ENCODE measurements at regions not wholly inside any gene's neighbourhood (a gene's known extent, or its start where the extent isn't known, plus 50 kb on each side); places are given as distances from the start of the nearest gene placed in this dataset.

DNA sequence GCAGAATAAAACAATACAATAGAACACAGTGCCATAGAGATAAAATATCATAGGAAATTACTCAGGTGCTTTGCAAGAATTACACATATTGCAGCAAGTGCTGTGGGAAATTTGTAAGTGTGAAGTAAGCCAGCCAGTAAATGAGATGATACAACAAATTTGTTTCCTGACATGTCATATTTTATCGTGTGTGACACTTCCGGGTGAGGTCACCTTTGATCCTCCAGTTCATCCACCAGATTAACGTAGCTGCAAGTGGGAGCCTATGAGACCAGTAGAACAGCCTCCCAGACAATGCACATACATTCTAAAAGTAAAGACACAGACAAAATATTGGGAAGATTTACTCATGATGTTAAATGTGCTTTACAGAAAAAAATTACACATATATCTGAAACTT lies 72.2 kb downstream of the PRDM9 start:
- DNase-seq (ENCODE audit: low spot score in 2 of 2) = no peak
- no peak overlapping the region for H3K4me3 Mint-ChIP-seq
- H3K9me3 Mint-ChIP-seq = no peaks in the 10 kb centered on the region
- no peaks in the 10 kb centered on the region for H3K27me3 Mint-ChIP-seq
- H3K27ac Mint-ChIP-seq = no peak overlapping the region
- no peaks in the 10 kb centered on the region for H3K36me3 Mint-ChIP-seq
- no peaks in the 10 kb centered on the region for H3K4me1 Mint-ChIP-seq
- no peak for ATAC-seq (ENCODE audit: low read depth)

DNA sequence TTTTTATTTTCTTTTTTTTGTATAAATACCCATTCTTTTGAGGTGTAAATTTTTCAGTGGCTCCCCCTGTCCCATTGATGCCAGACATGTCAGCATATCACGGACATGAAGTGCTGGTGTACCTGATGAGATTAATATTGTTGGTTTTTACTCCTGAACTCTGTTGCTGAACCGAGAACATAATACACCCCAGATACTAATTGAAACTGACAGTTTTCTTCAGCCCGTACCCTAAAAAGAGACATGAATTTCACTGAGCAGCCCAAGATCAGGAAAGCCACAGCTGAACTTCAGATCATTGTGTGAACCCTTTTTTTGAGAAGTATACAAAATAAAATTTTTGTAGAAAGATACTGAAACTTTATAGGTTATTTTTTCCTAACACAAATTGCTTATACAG lies 75.7 kb downstream of the PRDM9 start:
- no peaks in the 10 kb centered on the region for H3K36me3 Mint-ChIP-seq
- H3K4me3 Mint-ChIP-seq = no peak overlapping the region
- no peak overlapping the region for H3K27ac Mint-ChIP-seq
- H3K4me1 Mint-ChIP-seq = no peaks in the 10 kb centered on the region
- no peak for ATAC-seq (ENCODE audit: low read depth)
- DNase-seq (ENCODE audit: low spot score in 2 of 2) = no peak
- no peaks in the 10 kb centered on the region for H3K27me3 Mint-ChIP-seq
- H3K9me3 Mint-ChIP-seq = no peaks in the 10 kb centered on the region

DNA sequence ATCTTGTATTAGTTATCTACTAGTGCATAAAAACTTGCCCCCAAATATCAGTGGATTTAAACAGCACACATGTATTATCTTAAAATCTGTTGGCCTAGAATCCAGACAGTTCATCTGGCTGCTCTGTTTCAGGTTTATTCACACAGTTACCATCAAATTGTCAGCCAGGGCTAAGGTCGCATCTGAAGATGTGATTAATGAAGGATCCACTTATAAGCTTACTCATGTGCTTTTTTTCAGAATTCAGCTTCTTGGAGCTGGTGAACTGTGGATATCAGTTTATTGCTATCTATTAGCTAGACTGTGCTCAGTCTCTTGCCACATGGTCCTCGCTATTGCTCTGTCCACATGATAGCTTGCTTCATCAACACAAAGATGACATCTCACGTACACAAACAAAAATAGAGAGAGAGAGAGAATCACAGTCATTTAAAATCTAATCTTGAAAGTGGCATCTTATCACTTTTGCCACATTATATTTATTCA lies 81.5 kb downstream of the PRDM9 start:
- no peak for ATAC-seq (ENCODE audit: low read depth)
- no peak overlapping the region for H3K4me3 Mint-ChIP-seq
- no peak overlapping the region for H3K27ac Mint-ChIP-seq
- H3K9me3 Mint-ChIP-seq = peaks cover 3% of the 10 kb centered on the region
- H3K27me3 Mint-ChIP-seq = no peaks in the 10 kb centered on the region
- no peak for DNase-seq (ENCODE audit: low spot score in 2 of 2)
- no peaks in the 10 kb centered on the region for H3K36me3 Mint-ChIP-seq
- H3K4me1 Mint-ChIP-seq = no peaks in the 10 kb centered on the region

DNA sequence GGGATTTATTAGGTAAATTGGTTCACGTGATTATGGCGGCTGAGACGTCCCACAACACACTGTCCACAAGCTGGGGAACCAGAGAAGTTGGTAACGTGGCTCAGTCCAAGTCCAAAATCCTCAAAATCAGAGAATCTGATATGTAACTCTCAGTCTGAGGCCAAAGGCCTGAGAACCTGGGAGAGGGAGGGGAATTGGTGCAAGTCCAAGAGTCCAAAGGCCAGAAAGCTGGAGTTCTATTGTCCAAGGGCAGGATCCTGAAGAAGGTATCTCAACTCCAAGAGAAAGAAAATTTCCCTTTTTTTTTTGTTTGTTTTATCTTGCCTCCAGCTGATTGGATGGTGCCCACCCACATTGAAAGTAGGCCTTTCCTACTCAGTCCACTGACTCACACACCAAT lies 83.8 kb downstream of the PRDM9 start:
- H3K4me1 Mint-ChIP-seq = no peaks in the 10 kb centered on the region
- H3K27me3 Mint-ChIP-seq = no peaks in the 10 kb centered on the region
- H3K36me3 Mint-ChIP-seq = no peaks in the 10 kb centered on the region

DNA sequence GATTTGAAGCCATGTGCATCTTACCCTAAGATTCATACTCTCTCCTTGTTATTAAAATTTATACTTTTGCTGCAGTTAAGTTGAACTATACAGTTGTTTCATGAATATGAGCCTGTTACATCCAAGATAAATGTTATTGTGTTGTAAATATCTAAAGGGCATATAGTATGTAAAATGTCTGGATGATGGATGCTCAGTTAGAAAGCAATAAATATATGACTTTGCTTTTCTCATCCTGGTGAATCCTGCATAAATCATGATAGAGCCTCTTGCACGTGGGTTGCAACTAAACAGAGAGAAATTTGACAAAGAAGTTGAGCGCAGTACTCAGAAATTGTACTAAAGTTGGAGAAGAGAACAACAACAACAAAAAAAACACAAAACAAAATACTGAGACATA lies 99.5 kb downstream of the PRDM9 start:
- Mint-ChIP-seq H3K4me1 (no peaks in the 10 kb centered on the region), H3K27me3 (no peaks in the 10 kb centered on the region), H3K27ac (no peak overlapping the region), H3K9me3 (peaks cover 2% of the 10 kb centered on the region), H3K4me3 (no peak overlapping the region), H3K36me3 (no peaks in the 10 kb centered on the region)
- DNase-seq (ENCODE audit: low spot score in 2 of 2) = no peak
- ATAC-seq (ENCODE audit: low read depth) = no peak

More for the DNA sequence above, 83.8 kb downstream of the PRDM9 start:
- Mint-ChIP-seq H3K27ac (no peak overlapping the region), H3K9me3 (peaks cover 3% of the 10 kb centered on the region), H3K4me3 (no peak overlapping the region)
- ATAC-seq (ENCODE audit: low read depth) = no peak
- no peak for DNase-seq (ENCODE audit: low spot score in 2 of 2)

DNA sequence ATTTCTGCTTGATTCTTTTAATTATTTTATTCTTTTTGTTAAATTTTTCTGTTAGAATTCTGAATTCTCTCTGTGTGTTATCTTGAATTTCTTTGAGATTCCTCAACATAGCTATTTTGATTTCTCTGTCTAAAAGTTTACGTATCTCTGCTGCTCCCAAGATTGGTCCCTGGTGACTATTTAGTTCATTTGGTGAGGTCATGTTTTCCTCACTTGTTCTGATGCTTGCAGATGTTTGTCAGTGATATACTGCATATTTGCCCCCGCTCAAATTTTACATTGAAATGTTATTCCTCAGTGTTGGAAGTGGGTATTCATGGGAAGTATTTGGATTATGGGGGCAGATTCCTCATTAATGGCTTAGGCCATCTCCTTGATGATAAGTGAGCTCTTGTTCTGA lies 105.3 kb downstream of the PRDM9 start:
- ATAC-seq (ENCODE audit: low read depth) (no peak), DNase-seq (ENCODE audit: low spot score in 2 of 2) (no peak)
- Mint-ChIP-seq H3K36me3 (no peaks in the 10 kb centered on the region), H3K4me1 (no peaks in the 10 kb centered on the region), H3K27ac (no peak overlapping the region), H3K9me3 (peaks cover 4% of the 10 kb centered on the region), H3K4me3 (no peak overlapping the region), H3K27me3 (no peaks in the 10 kb centered on the region)

DNA sequence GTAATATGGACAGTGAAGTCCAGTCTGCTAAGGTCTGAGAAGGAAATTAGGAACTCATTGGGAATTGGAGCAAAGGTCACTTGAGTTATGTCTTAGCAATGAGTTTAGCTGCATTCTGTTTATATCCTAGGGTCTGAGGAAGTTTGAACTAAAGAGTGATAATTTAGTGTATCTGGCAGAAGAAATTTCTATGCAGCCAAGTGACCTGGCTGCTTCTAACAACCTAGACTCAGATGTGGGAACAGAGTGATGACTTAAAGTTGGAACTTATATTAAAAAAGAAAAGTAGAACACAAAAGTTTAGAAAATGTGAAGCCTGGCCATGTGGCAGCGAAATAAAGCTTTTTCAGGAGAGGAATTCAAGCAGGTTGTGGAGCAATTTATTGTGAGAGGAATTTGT lies 106.2 kb downstream of the PRDM9 start:
- no peaks in the 10 kb centered on the region for H3K4me1 Mint-ChIP-seq
- H3K27ac Mint-ChIP-seq = no peak overlapping the region
- ATAC-seq (ENCODE audit: low read depth) = no peak
- H3K27me3 Mint-ChIP-seq = no peaks in the 10 kb centered on the region
- no peaks in the 10 kb centered on the region for H3K36me3 Mint-ChIP-seq
- H3K4me3 Mint-ChIP-seq = no peak overlapping the region
- H3K9me3 Mint-ChIP-seq = peaks cover 2% of the 10 kb centered on the region
- DNase-seq (ENCODE audit: low spot score in 2 of 2) = no peak

DNA sequence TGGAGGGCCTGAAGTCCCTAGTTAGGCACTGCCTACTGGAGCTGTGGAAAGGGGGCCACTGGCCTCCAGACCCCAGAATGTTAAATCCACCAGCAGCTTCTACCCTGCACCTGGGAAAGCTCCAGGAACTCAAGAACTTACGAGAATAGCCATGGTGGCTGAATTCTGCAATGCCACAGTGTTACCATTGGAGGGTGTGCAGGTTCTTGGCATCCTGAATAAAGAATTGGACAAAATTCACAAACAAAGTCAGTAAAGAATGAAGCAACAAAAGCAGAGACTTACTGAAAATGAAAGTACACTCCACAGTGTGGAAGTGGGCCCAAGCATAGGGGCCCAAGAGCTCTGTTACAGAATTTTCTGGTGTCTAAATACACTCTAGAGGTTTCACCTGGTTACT lies 107.0 kb downstream of the PRDM9 start:
- no peak for ATAC-seq (ENCODE audit: low read depth)
- no peak overlapping the region for H3K27ac Mint-ChIP-seq
- no peaks in the 10 kb centered on the region for H3K27me3 Mint-ChIP-seq
- H3K4me1 Mint-ChIP-seq = no peaks in the 10 kb centered on the region
- no peak overlapping the region for H3K4me3 Mint-ChIP-seq
- H3K9me3 Mint-ChIP-seq = peaks cover 2% of the 10 kb centered on the region
- no peak for DNase-seq (ENCODE audit: low spot score in 2 of 2)
- H3K36me3 Mint-ChIP-seq = no peaks in the 10 kb centered on the region

DNA sequence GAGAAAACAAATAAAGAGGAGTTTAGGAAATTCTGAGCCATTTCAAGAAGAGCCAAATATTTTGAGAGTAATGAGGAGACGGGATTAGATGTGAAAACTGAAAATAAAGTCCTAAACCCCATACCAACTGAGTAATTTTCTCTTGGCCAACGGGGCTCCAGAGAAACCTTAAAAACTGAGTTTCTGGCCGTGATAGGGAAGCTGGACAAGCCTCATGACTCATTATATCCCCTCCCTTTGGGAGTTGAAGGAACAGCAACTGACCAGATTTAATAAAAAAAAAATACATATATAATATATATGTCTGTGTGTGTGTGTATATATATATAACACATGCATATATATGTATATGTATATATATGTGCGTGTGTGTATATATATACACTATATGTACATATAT lies 119.6 kb downstream of the PRDM9 start:
- no peak for ATAC-seq (ENCODE audit: low read depth)
- peaks cover 1% of the 10 kb centered on the region for H3K9me3 Mint-ChIP-seq

DNA sequence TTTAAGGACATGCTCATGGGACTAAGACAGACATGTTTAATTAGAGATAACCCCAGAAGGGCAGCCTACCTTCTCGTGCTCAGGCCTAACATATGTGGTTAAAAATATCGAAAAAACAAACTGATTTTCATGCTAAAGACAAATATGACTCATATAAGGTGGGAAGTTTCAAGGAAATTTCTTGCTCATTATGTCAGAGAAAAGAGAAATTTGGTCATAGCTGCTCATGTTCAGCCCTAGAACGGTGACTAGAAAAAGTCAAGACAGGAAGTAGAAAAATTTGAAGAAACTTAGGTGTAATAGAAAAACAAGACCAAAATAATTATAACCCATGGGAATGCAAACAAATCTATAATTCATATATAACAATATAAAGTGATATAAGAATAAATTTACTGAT lies 120.6 kb downstream of the PRDM9 start:
- ATAC-seq (ENCODE audit: low read depth) (no peak), DNase-seq (ENCODE audit: low spot score in 2 of 2) (no peak)
- Mint-ChIP-seq H3K27me3 (no peaks in the 10 kb centered on the region), H3K4me3 (no peak overlapping the region), H3K27ac (no peak overlapping the region), H3K4me1 (no peaks in the 10 kb centered on the region), H3K36me3 (no peaks in the 10 kb centered on the region), H3K9me3 (peaks cover 1% of the 10 kb centered on the region)

More for the DNA sequence above, 119.6 kb downstream of the PRDM9 start:
- Mint-ChIP-seq H3K27ac (no peak overlapping the region), H3K27me3 (no peaks in the 10 kb centered on the region), H3K4me3 (no peak overlapping the region), H3K4me1 (no peaks in the 10 kb centered on the region), H3K36me3 (no peaks in the 10 kb centered on the region)
- no peak for DNase-seq (ENCODE audit: low spot score in 2 of 2)

DNA sequence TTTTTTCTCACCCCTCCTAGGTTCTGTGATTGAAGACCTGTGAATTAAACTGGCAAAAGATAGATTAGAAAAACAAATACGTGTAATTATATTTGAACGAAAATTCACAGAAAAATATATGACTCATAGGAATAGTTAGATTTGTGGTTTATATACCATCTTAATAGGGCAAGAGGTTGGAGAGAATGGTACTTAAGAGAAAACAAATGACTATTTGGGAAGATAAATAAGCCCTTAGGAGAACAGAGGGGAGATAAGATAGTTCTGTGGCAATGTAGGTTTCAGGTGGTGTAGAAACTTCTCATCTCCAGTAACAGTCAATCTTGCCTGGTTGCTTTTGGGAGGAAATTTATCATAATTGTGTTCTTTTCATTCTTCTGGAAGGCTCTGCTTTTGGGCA lies 122.0 kb downstream of the PRDM9 start:
- Mint-ChIP-seq H3K27me3 (no peaks in the 10 kb centered on the region), H3K4me3 (no peak overlapping the region), H3K36me3 (no peaks in the 10 kb centered on the region)

DNA sequence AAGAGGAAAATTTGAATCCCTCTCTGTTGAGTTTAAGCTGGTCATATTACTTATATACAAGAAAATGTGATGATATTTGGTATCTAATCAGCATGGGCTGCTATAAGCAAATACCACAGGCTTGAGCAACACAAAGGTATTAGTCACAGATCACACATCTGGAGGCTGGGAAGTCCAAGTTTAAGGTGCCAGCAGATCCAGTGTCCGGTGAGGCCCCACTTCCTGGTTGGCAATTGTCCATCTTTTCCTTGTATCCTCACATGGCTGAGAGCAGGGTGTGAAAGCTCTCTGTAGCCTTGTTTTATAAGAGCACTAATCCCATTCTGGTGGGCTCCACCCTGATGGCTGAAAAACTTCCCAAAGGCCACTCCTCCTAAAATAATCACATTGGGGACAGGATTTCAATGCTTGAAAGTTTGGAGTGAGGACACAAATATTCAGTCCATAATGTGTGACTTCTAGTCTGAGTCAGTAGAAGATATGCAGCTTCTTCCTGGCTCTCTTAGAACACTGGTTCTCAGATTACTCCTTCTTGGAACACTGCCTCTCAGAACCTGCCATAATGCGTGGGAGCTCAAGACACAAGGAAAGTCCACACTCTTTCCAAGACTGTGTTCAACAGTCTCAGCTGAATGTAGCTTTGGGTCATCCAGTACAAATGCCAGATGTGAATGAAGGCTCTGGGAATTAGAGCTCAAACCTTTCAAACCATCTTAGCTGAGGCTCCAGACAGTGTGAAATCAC lies 124.1 kb downstream of the PRDM9 start:
- Mint-ChIP-seq H3K27me3 (no peaks in the 10 kb centered on the region), H3K27ac (no peak overlapping the region), H3K4me3 (no peak overlapping the region), H3K36me3 (no peaks in the 10 kb centered on the region), H3K9me3 (peaks cover 1% of the 10 kb centered on the region), H3K4me1 (no peaks in the 10 kb centered on the region)
- DNase-seq (ENCODE audit: low spot score in 2 of 2) = no peak
- no peak for ATAC-seq (ENCODE audit: low read depth)

More for the DNA sequence above, 122.0 kb downstream of the PRDM9 start:
- Mint-ChIP-seq H3K4me1 (no peaks in the 10 kb centered on the region), H3K27ac (no peak overlapping the region), H3K9me3 (peaks cover 1% of the 10 kb centered on the region)
- no peak for ATAC-seq (ENCODE audit: low read depth)
- DNase-seq (ENCODE audit: low spot score in 2 of 2) = no peak

DNA sequence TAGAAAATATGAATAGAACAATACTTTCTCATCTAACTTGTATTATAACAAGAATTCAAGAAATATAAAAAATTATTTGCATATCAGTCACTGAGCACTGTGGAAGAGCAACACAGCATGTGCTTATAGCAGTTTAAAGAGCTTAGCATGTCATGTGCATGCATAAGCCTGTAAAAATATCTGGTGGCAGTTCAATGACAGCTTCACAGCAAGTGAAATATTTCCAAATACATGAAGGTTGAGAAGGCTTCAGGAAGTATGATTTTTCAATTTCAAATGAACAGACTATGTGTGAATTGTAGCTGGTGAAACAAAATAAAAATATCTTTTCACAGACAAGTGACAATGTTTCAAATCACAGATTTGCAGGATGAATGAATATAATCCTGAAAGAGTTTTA lies 128.5 kb downstream of the PRDM9 start:
- ATAC-seq (ENCODE audit: low read depth) (no peak), DNase-seq (ENCODE audit: low spot score in 2 of 2) (no peak)
- Mint-ChIP-seq H3K4me1 (no peaks in the 10 kb centered on the region), H3K9me3 (peaks cover 8% of the 10 kb centered on the region), H3K4me3 (no peak overlapping the region), H3K27ac (no peak overlapping the region), H3K27me3 (no peaks in the 10 kb centered on the region), H3K36me3 (no peaks in the 10 kb centered on the region)

DNA sequence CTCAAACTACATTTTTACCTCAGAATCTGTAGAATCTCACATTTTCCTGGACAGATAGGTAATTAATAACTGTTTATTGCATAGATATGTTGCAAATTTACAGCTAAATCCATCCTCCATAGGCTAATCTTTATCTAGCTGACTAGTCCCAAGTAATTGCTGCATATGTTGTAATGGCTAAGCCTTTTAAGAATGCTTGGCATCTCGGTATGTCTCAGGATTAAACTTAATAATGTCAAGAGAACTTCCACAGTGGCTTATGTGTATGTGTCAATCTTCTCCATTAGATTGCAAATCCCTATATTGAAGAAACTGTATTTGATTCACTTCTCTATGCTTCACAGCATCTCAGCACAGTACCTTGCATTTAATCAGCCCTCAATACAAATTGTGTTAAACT lies 131.9 kb downstream of the PRDM9 start:
- Mint-ChIP-seq H3K27me3 (no peaks in the 10 kb centered on the region), H3K4me1 (no peaks in the 10 kb centered on the region), H3K4me3 (no peak overlapping the region), H3K27ac (no peak overlapping the region), H3K9me3 (peaks cover 14% of the 10 kb centered on the region), H3K36me3 (no peaks in the 10 kb centered on the region)
- DNase-seq (ENCODE audit: low spot score in 2 of 2) = no peak
- no peak for ATAC-seq (ENCODE audit: low read depth)

DNA sequence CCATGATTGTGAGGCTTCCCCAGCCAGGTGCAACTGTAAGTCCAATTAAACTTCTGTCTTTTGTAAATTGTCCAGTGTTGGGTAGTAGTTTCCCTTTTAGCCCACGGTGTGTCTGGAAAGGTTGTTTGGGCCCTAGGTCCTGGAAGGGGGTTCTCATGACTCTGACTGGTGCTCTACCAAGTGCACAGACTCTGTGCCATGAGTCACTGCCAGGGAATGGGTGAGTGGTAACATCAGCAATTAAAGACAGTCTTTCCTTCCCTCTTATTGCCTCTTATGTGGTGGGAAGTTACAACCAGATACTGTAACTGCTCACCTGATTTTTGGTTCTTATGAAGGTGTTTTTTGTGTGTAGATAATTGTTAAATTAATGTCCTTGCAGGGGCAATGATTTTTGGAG lies 141.2 kb downstream of the PRDM9 start:
- Mint-ChIP-seq H3K36me3 (no peaks in the 10 kb centered on the region), H3K4me3 (no peak overlapping the region), H3K27ac (no peak overlapping the region), H3K4me1 (no peaks in the 10 kb centered on the region), H3K27me3 (no peaks in the 10 kb centered on the region), H3K9me3 (peaks cover 4% of the 10 kb centered on the region)
- ATAC-seq (ENCODE audit: low read depth) (no peak), DNase-seq (ENCODE audit: low spot score in 2 of 2) (no peak)

Data from memory B cell (primary cell).